ENCODE measurements at regions not wholly inside any gene's neighbourhood (a gene's known extent, or its start where the extent isn't known, plus 50 kb on each side); places are given as distances from the start of the nearest gene placed in this dataset.

- Histone ChIP-seq H3K4me2 (ENCODE audit: low read depth, low read length) (no peak overlapping the region), H3K9ac (ENCODE audit: low read depth, low read length) (no peak overlapping the region), H3K36me3 (ENCODE audit: control insufficient read depth, insufficient read depth, low read length) (no peaks in the 10 kb centered on the region), H4K20me1 (ENCODE audit: insufficient read depth, low read length) (no peaks in the 10 kb centered on the region), H3K4me1 (ENCODE audit: control insufficient read depth, insufficient read depth, low read length) (no peaks in the 10 kb centered on the region), H2AK5ac (ENCODE audit: low read depth, low read length) (no peak overlapping the region), H2BK15ac (ENCODE audit: low read depth, low read length) (no peak overlapping the region; the same call in 2 of the 3 replicates), H3K56ac (ENCODE audit: extremely low read depth, insufficient read depth, low read length) (no peak overlapping the region), H3K4me3 (ENCODE audit: insufficient read depth, low read depth, low read length) (no peak overlapping the region), H2BK120ac (ENCODE audit: low read depth, low read length) (no peak overlapping the region), H3K79me1 (ENCODE audit: low read depth in 1 of 2, low read length in 2 of 2) (no peaks in the 10 kb centered on the region), H2AFZ (replicated peaks; ENCODE audit: low read length, poor library complexity) (no peak overlapping the region), H3K27ac (ENCODE audit: insufficient read depth, low read length) (no peak overlapping the region), H2AK9ac (replicated peaks; ENCODE audit: low read depth, low read length, poor library complexity) (no peak overlapping the region), H3K23ac (ENCODE audit: low read depth, low read length) (no peak overlapping the region), H2BK5ac (ENCODE audit: low read depth, low read length, poor library complexity, severe bottlenecking) (no peak overlapping the region), H4K91ac (ENCODE audit: insufficient read depth, low read depth, low read length) (no peak overlapping the region), H3K4ac (ENCODE audit: low read depth, low read length) (no peak overlapping the region), H3K18ac (ENCODE audit: low read depth, low read length) (no peak overlapping the region), H3K9me3 (ENCODE audit: control insufficient read depth, insufficient read depth, low read length) (no peaks in the 10 kb centered on the region), H3K14ac (replicated peaks; ENCODE audit: low read depth, low read length) (no peak overlapping the region), H4K8ac (ENCODE audit: low read depth in 2 of 2, low read length in 2 of 2) (no peak overlapping the region), H2BK20ac (ENCODE audit: low read depth, low read length) (no peak overlapping the region), H3K9me1 (ENCODE audit: insufficient read depth, low read length) (no peaks in the 10 kb centered on the region), H3K27me3 (ENCODE audit: control insufficient read depth, insufficient read depth, low read length) (no peaks in the 10 kb centered on the region), H4K5ac (ENCODE audit: low read depth, low read length) (no peak overlapping the region)
- in situ Hi-C loops (cut with MboI; ENCODE audit: low sequenced_read_pairs) = loop anchor here (25.0 kb wide), 2 partner anchors 752 to 1077 kb away; no protein-coding TSS in a partner anchor
- TF ChIP-seq CEBPB (IDR thresholded peaks at IDR 0.05; ENCODE audit: low read depth, low read length) (no peak), RCOR1 (IDR thresholded peaks at IDR 0.05; ENCODE audit: insufficient replicate concordance, low read length) (no peak), FOS (IDR thresholded peaks at IDR 0.05; ENCODE audit: low read depth, low read length) (no peak), CHD1 (IDR thresholded peaks at IDR 0.05; ENCODE audit: low read depth, low read length) (no peak), USF2 (IDR thresholded peaks at IDR 0.05; ENCODE audit: low read depth, low read length) (no peak), BHLHE40 (IDR thresholded peaks at IDR 0.05; ENCODE audit: low read depth, low read length) (no peak), MAFK (IDR thresholded peaks at IDR 0.05; ENCODE audit: low read depth, low read length) (no peak), ELK1 (IDR thresholded peaks at IDR 0.05; ENCODE audit: borderline replicate concordance, low read depth, low read length) (no peak), CTCF (conservative IDR thresholded peaks at IDR 0.05; ENCODE audit: low read depth, low read length) (no peak)
- dilution Hi-C loops (cut with HindIII; ENCODE audit: low sequenced_read_pairs, unreplicated experiment) = no loop called here
- intact Hi-C loops (cut with micrococcal nuclease) = no loop called here
- ATAC-seq (ENCODE audit: low read depth) (no peak), DNase-seq (no peak)
- POLR2A ChIA-PET (ENCODE audit: unreplicated experiment) = no interaction called here
- CTCF ChIA-PET = no interaction called here
- BruUV-seq (replicated peaks) = no TSS peak
- no CpG with 5 or more reads among the region's 3 CpGs for WGBS, 2 experiments (ENCODE audit: extremely low coverage in 2 of 2, insufficient read length in 1 of 2)
These were observed 269.3 kb downstream of the POLR1F start for GRCh38 chr7:19439517-19439916.
